A673 (cell line): ENCODE measurements at regions not wholly inside any gene's neighbourhood (a gene's known extent, or its start where the extent isn't known, plus 50 kb on each side); places are given as distances from the start of the nearest gene placed in this dataset.

Experiments
- EZH2 ChIP-seq: fragments of 200-600 bp; sonication (generic); IDR thresholded peaks from 2 replicates; pipeline ENCODE4 v1.6.1; 2017; ENCODE audit warnings: borderline replicate concordance, low read depth, mild to moderate bottlenecking, mixed read lengths, antibody characterized with exemption, low read length; ENCODE audit not compliant: poor library complexity, severe bottlenecking
- TF ChIP-seq, protein P1 (sequence below): fragments of 300-800, 200-600 bp; sonication (generic); conservative IDR thresholded peaks from 2 replicates; pipeline ENCODE4 v1.5.1; 2017; ENCODE audit warnings: low read depth, mild to moderate bottlenecking, antibody characterized with exemption, low read length, moderate library complexity, mixed read lengths

GRCh38 chr2:12231288-12231687 lies 484.9 kb downstream of the LPIN1 start:
- TF ChIP-seq EZH2, result no peak
- TF ChIP-seq, protein P1, sequence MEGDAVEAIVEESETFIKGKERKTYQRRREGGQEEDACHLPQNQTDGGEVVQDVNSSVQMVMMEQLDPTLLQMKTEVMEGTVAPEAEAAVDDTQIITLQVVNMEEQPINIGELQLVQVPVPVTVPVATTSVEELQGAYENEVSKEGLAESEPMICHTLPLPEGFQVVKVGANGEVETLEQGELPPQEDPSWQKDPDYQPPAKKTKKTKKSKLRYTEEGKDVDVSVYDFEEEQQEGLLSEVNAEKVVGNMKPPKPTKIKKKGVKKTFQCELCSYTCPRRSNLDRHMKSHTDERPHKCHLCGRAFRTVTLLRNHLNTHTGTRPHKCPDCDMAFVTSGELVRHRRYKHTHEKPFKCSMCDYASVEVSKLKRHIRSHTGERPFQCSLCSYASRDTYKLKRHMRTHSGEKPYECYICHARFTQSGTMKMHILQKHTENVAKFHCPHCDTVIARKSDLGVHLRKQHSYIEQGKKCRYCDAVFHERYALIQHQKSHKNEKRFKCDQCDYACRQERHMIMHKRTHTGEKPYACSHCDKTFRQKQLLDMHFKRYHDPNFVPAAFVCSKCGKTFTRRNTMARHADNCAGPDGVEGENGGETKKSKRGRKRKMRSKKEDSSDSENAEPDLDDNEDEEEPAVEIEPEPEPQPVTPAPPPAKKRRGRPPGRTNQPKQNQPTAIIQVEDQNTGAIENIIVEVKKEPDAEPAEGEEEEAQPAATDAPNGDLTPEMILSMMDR, result no peak
